ENCODE measurements at regions not wholly inside any gene's neighbourhood (a gene's known extent, or its start where the extent isn't known, plus 50 kb on each side); places are given as distances from the start of the nearest gene placed in this dataset.

DNA sequence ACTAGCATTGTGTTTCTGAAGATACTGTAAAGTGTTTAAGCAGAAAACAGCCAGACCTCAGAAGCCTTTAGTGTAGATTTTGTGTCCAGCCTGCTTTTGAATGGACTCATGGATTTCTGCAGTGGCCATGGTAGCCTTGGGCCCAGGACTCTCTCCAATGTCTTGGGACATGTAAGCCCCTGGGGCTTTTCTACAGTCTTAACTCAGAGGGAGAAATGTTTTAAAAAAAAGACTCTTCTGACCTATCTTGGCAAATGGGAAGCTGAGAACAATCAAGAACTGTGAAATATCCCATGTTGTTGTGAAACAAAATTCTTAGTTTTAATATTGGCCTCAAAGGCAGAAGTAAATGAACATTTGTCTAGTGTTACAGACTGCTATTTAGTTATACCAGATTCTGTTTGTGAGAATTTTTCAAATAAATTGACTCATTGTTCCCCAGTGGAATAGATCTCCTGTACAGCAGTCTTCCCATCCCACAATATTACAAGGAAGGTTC lies 112.5 kb upstream of the DMAC1 start:
- DNase-seq = no peak
- no peak overlapping the region for H3K4me3 ChIP-seq
- H3K4me1 ChIP-seq = no peaks in the 10 kb centered on the region
- no peaks in the 10 kb centered on the region for H3K36me3 ChIP-seq
- intact Hi-C loops (cut with DNase I; ENCODE audit: low total_unique reads) = no loop called here
- TF ChIP-seq, protein P1, sequence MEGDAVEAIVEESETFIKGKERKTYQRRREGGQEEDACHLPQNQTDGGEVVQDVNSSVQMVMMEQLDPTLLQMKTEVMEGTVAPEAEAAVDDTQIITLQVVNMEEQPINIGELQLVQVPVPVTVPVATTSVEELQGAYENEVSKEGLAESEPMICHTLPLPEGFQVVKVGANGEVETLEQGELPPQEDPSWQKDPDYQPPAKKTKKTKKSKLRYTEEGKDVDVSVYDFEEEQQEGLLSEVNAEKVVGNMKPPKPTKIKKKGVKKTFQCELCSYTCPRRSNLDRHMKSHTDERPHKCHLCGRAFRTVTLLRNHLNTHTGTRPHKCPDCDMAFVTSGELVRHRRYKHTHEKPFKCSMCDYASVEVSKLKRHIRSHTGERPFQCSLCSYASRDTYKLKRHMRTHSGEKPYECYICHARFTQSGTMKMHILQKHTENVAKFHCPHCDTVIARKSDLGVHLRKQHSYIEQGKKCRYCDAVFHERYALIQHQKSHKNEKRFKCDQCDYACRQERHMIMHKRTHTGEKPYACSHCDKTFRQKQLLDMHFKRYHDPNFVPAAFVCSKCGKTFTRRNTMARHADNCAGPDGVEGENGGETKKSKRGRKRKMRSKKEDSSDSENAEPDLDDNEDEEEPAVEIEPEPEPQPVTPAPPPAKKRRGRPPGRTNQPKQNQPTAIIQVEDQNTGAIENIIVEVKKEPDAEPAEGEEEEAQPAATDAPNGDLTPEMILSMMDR (IDR thresholded peaks at IDR 0.05) = no peak
- TF ChIP-seq POLR2AphosphoS5 (IDR thresholded peaks at IDR 0.05) = no peak
- no peak for TF ChIP-seq EP300 (IDR thresholded peaks at IDR 0.05)
- TF ChIP-seq POLR2A (IDR thresholded peaks at IDR 0.05) = no peak
- H3K9me3 ChIP-seq = no peaks in the 10 kb centered on the region
- H3K27me3 ChIP-seq = no peaks in the 10 kb centered on the region
- H3K27ac ChIP-seq = no peak overlapping the region

DNA sequence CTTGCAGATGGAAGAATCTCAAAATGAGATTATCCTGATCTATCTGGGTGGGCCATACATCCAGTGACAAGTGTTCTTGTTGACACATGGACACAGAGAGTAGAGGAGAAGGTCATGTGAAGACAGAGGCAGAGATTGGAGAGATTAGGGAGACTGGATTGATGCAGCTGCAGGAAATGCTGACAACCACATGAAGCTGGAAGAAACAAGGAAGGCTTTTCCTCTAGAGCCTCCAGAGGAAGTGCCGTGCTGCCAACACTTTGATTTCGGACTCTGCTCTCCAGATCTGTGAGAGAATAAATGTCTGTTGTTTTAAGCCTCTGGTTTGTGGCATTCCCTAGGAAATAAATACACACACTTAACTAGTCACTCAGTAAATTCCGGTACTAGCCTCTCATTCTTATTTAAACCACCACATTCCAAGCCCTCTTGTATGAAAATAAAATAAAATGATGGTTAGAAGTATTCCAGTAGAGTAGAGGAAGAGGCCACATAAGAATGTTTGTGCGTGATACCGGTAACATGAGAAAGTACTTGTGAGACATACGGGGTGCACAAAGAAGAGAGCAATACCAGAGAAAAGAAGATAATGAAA lies 110.9 kb upstream of the DMAC1 start:
- WGBS, 5 donors = 59 to 76% (median 68%) methylated on average over 6 of the region's 6 CpGs
- H3K36me3 ChIP-seq = no peaks in the 10 kb centered on the region
- H3K27ac ChIP-seq = no peak overlapping the region
- intact Hi-C loops (cut with DNase I; ENCODE audit: low total_unique reads) = no loop called here
- TF ChIP-seq POLR2A (IDR thresholded peaks at IDR 0.05) = no peak
- TF ChIP-seq POLR2AphosphoS5 (IDR thresholded peaks at IDR 0.05) = no peak
- TF ChIP-seq EP300 (IDR thresholded peaks at IDR 0.05) = no peak
- TF ChIP-seq, protein P1 (IDR thresholded peaks at IDR 0.05) = no peak
- no peaks in the 10 kb centered on the region for H3K27me3 ChIP-seq
- no peaks in the 10 kb centered on the region for H3K9me3 ChIP-seq
- peak in 1 of 2 donors; percentile 25 for DNase-seq
- H3K4me3 ChIP-seq = no peak overlapping the region
- no peaks in the 10 kb centered on the region for H3K4me1 ChIP-seq

DNA sequence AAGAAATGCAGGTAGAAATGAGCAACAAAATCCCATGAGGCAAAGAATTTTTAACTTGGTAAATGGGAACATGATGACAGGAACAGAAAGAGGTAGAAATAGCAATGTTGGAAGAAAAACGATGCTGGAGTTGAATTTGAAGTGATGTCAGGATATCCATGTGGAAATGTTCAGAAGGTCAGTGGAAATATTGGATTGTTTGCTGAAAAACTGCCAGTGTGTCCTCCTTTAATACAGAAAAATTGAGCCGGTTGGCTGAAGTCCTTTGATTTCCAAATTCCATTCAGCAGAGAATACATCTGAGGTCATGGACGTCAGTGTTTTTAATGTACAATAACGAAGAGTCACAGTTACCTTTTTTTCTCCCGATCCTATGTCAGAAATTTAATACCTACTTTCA lies 110.0 kb upstream of the DMAC1 start:
- TF ChIP-seq EP300 (IDR thresholded peaks at IDR 0.05) (no peak), POLR2AphosphoS5 (IDR thresholded peaks at IDR 0.05) (no peak), POLR2A (IDR thresholded peaks at IDR 0.05) (no peak)
- TF ChIP-seq, protein P1 (IDR thresholded peaks at IDR 0.05) = no peak

DNA sequence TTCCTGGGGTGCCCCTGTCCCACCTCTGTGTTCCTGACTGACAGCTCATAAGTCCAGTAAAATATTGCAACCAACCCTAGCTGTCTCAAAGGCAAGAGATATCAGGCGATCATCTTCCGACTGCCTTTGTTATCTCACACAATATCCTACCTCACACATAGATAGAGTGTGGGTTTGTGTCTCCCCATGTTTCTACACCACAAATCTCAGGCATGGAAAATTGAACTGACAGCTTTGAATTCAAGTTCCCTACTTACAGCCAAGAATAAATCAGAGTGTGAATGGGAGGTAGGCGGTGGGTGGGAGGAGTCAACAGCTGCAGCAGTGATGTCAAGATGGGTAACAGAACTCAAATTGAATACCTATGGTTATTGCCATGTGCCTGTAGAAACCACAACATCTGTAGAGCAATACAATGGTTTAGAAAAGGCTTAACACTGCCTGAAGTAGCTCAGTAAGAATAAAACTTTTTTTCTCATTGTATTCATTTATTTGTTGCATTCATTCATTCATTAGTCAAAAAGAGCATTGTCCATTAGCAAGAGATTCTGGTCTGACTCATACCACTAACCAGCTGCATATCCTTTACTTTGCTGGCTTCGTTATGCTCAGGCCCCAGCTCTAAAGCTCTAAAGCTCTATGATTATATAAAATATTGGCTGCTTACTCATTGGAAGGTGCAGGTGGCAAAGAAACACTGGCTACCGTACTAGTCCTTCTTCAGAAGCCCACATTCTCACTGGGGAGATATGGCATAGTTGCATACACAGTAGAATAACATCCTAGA lies 108.2 kb upstream of the DMAC1 start:
- WGBS, 5 donors = 78 to 86% (median 81%) methylated on average over 5 of the region's 5 CpGs
- Histone ChIP-seq H3K36me3 (no peaks in the 10 kb centered on the region), H3K9me3 (no peaks in the 10 kb centered on the region), H3K4me1 (no peaks in the 10 kb centered on the region), H3K27ac (no peak overlapping the region), H3K27me3 (no peaks in the 10 kb centered on the region), H3K4me3 (no peak overlapping the region)
- TF ChIP-seq POLR2A (IDR thresholded peaks at IDR 0.05) (no peak), POLR2AphosphoS5 (IDR thresholded peaks at IDR 0.05) (no peak), EP300 (IDR thresholded peaks at IDR 0.05) (no peak)
- TF ChIP-seq, protein P1 (IDR thresholded peaks at IDR 0.05) = no peak
- no peak for DNase-seq
- intact Hi-C loops (cut with DNase I; ENCODE audit: low total_unique reads) = no loop called here

More for the DNA sequence above, 110.0 kb upstream of the DMAC1 start:
- DNase-seq = peak in 1 of 2 donors; percentile 23
- H3K4me1 ChIP-seq = no peaks in the 10 kb centered on the region
- no peaks in the 10 kb centered on the region for H3K27me3 ChIP-seq
- no peaks in the 10 kb centered on the region for H3K9me3 ChIP-seq
- no peaks in the 10 kb centered on the region for H3K36me3 ChIP-seq
- no peak overlapping the region for H3K4me3 ChIP-seq
- H3K27ac ChIP-seq = no peak overlapping the region
- intact Hi-C loops (cut with DNase I; ENCODE audit: low total_unique reads) = no loop called here
- WGBS, 5 donors = 80 to 91% (median 86%) methylated on average over 5 of the region's 5 CpGs
